ENCODE measurements at regions not wholly inside any gene's neighbourhood (a gene's known extent, or its start where the extent isn't known, plus 50 kb on each side); places are given as distances from the start of the nearest gene placed in this dataset.

DNA sequence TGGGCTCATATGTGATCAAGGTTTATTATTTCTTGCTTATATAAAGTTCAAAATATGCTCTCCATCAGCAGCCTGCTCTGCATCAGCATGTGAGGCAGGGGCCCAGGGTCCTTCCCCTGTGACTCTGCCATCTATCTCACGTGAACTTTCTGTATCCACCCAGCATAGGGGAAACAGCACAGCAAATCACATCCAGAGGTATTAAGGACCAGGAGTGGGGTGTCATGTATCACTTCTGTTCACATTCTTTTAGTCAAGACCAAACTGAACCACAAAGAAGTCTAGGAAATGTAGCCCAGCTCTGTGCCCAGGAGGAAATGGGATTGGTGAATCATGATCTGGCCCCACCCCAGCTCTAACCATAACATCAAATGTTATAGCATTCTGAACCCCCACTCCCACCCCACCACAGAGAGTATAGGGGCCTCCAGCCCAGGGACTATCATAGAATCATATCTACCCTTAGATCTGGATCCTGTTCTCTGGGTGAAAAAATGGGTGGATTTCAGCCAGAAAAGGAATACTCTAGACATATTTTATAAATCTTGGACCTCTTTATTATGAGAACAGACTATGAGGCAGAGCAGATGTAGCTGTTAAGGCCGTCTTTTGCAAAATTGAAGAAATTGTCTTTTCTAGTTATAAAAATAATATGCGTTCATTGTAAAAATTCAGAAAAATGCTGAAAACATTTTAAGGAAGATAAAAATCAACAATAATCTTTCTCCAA, 473.7 kb downstream of the ARHGEF28 start:
- Histone ChIP-seq H3K9me3 (ENCODE audit: low read depth, low read length) (no peaks in the 10 kb centered on the region), H3K4me1 (ENCODE audit: insufficient read depth, low read length) (no peaks in the 10 kb centered on the region), H2AFZ (ENCODE audit: low read length) (no peak overlapping the region), H4K20me1 (ENCODE audit: insufficient read depth, low read length) (no peaks in the 10 kb centered on the region), H3K36me3 (ENCODE audit: insufficient read depth, low read length) (no peaks in the 10 kb centered on the region), H3K27ac (ENCODE audit: low read depth, low read length) (no peak overlapping the region), H3K27me3 (ENCODE audit: insufficient read depth, low read length) (no peaks in the 10 kb centered on the region), H3K79me2 (ENCODE audit: insufficient read depth, low read length) (no peaks in the 10 kb centered on the region), H3K4me3 (ENCODE audit: insufficient read depth, low read length) (no peak overlapping the region), H3K4me2 (ENCODE audit: insufficient read depth, low read length) (no peak overlapping the region)
- TF ChIP-seq, protein P1, sequence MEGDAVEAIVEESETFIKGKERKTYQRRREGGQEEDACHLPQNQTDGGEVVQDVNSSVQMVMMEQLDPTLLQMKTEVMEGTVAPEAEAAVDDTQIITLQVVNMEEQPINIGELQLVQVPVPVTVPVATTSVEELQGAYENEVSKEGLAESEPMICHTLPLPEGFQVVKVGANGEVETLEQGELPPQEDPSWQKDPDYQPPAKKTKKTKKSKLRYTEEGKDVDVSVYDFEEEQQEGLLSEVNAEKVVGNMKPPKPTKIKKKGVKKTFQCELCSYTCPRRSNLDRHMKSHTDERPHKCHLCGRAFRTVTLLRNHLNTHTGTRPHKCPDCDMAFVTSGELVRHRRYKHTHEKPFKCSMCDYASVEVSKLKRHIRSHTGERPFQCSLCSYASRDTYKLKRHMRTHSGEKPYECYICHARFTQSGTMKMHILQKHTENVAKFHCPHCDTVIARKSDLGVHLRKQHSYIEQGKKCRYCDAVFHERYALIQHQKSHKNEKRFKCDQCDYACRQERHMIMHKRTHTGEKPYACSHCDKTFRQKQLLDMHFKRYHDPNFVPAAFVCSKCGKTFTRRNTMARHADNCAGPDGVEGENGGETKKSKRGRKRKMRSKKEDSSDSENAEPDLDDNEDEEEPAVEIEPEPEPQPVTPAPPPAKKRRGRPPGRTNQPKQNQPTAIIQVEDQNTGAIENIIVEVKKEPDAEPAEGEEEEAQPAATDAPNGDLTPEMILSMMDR (IDR thresholded peaks at IDR 0.05; ENCODE audit: extremely low read depth, low read depth, low read length) = no peak
- no peak for DNase-seq (ENCODE audit: insufficient read length, low spot score, missing footprints)

DNA sequence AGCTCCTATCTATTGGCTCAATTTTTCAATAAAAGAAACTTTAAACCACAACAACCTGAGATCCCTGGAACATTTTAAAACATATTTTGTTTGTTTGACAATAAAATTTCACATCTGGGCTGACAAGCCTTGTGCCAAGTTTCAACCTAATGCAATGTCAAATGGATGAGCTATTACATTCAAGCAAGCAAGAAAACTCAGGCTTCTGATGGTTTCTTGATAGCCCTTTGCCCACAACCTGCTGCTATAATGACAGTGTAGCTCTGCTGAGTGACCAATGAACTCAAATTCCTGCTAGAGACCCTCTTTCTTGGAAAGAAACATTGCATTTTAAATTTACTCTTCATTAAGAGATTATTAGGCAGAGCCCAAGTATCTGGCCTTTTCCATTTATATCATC, 472.9 kb downstream of the ARHGEF28 start:
- Histone ChIP-seq H3K4me1 (ENCODE audit: insufficient read depth, low read length) (no peaks in the 10 kb centered on the region), H3K4me3 (ENCODE audit: insufficient read depth, low read length) (no peak overlapping the region), H3K4me2 (ENCODE audit: insufficient read depth, low read length) (no peak overlapping the region), H2AFZ (ENCODE audit: low read length) (no peak overlapping the region), H3K27ac (ENCODE audit: low read depth, low read length) (no peak overlapping the region), H3K9me3 (ENCODE audit: low read depth, low read length) (no peaks in the 10 kb centered on the region), H3K79me2 (ENCODE audit: insufficient read depth, low read length) (no peaks in the 10 kb centered on the region), H4K20me1 (ENCODE audit: insufficient read depth, low read length) (no peaks in the 10 kb centered on the region), H3K36me3 (ENCODE audit: insufficient read depth, low read length) (no peaks in the 10 kb centered on the region), H3K27me3 (ENCODE audit: insufficient read depth, low read length) (no peaks in the 10 kb centered on the region)
- DNase-seq (ENCODE audit: insufficient read length, low spot score, missing footprints) = no peak
- TF ChIP-seq, protein P1 (IDR thresholded peaks at IDR 0.05; ENCODE audit: extremely low read depth, low read depth, low read length) = no peak

DNA sequence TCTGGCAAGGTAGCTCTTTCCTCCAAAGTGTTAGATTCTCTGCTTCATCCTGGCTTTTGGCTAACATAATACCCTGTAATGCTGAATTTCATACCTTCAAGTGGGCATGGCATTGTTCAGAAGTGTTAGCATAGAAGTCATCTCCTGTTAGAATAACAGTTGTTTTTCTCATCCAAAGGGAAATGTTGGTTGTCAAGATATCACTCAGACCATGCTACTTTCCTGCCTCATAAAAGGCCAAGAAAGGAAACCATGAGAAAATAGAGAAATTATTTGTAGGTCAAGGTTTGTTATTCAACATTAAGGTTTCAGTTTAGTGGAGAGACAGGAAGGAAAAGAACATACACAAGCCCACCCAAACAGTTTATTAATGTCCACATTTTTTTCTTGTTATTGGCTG, 472.5 kb downstream of the ARHGEF28 start:
- no peak for DNase-seq (ENCODE audit: insufficient read length, low spot score, missing footprints)
- H3K4me2 ChIP-seq (ENCODE audit: insufficient read depth, low read length) = no peak overlapping the region
- H2AFZ ChIP-seq (ENCODE audit: low read length) = no peak overlapping the region
- no peaks in the 10 kb centered on the region for H3K79me2 ChIP-seq (ENCODE audit: insufficient read depth, low read length)
- no peak overlapping the region for H3K27ac ChIP-seq (ENCODE audit: low read depth, low read length)
- no peaks in the 10 kb centered on the region for H3K36me3 ChIP-seq (ENCODE audit: insufficient read depth, low read length)
- H3K27me3 ChIP-seq (ENCODE audit: insufficient read depth, low read length) = no peaks in the 10 kb centered on the region
- no peaks in the 10 kb centered on the region for H3K4me1 ChIP-seq (ENCODE audit: insufficient read depth, low read length)
- no peaks in the 10 kb centered on the region for H4K20me1 ChIP-seq (ENCODE audit: insufficient read depth, low read length)
- no peak overlapping the region for H3K4me3 ChIP-seq (ENCODE audit: insufficient read depth, low read length)
- H3K9me3 ChIP-seq (ENCODE audit: low read depth, low read length) = no peaks in the 10 kb centered on the region
- TF ChIP-seq, protein P1 (IDR thresholded peaks at IDR 0.05; ENCODE audit: extremely low read depth, low read depth, low read length) = no peak

DNA sequence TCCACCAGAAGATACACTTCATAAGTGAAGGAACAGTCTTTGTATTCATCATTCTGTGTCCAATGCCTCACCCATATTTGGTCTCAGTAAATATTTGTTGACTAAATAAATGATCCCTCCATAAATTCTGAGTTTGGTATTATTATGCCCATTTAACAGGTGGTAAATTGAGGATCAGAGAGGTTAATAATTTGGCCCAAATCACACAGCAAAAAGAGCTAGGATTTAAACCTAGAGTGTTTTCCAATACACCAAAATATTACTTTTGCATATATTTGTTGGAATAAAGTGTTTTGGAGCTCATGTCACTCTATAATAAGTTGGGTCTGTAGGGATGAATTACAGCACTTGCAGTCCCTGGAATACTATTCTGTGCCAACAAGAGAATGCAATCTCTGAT, 470.3 kb downstream of the ARHGEF28 start:
- Histone ChIP-seq H3K4me1 (ENCODE audit: insufficient read depth, low read length) (no peaks in the 10 kb centered on the region), H4K20me1 (ENCODE audit: insufficient read depth, low read length) (no peaks in the 10 kb centered on the region), H3K27ac (ENCODE audit: low read depth, low read length) (no peak overlapping the region), H3K4me2 (ENCODE audit: insufficient read depth, low read length) (no peak overlapping the region), H3K27me3 (ENCODE audit: insufficient read depth, low read length) (no peaks in the 10 kb centered on the region), H2AFZ (ENCODE audit: low read length) (no peak overlapping the region), H3K9me3 (ENCODE audit: low read depth, low read length) (no peaks in the 10 kb centered on the region), H3K4me3 (ENCODE audit: insufficient read depth, low read length) (no peak overlapping the region), H3K79me2 (ENCODE audit: insufficient read depth, low read length) (no peaks in the 10 kb centered on the region), H3K36me3 (ENCODE audit: insufficient read depth, low read length) (no peaks in the 10 kb centered on the region)
- DNase-seq (ENCODE audit: insufficient read length, low spot score, missing footprints) = no peak
- TF ChIP-seq, protein P1 (IDR thresholded peaks at IDR 0.05; ENCODE audit: extremely low read depth, low read depth, low read length) = no peak
